HEK293T (cell line): ENCODE measurements at regions not wholly inside any gene's neighbourhood (a gene's known extent, or its start where the extent isn't known, plus 50 kb on each side); places are given as distances from the start of the nearest gene placed in this dataset.

Experiments
- CTCF ChIA-PET: fragments of 350-600 bp; formaldehyde crosslinking; extraction: SDS; loops from one replicate; lab custom pipeline; 2021; ENCODE audit warnings: antibody characterized with exemption, inconsistent platforms; lab: Yijun Ruan, JAX
- POLR2A ChIA-PET: fragments of 350-600 bp; formaldehyde crosslinking; extraction: SDS; loops from one replicate; lab custom pipeline; 2020; ENCODE audit warnings: antibody characterized with exemption, inconsistent platforms; lab: Yijun Ruan, JAX
- DNase-seq: peaks from one replicate; pipeline ENCODE4 v3.0.0; 2012; ENCODE audit warnings: mixed read lengths; ENCODE audit errors: extremely low spot score
- ARNT ChIP-seq: fragments of 450-650 bp; IDR thresholded peaks from 2 replicates; pipeline ENCODE4 v1.6.1; 2017; ENCODE audit warnings: mild to moderate bottlenecking
- BHLHE40 ChIP-seq: fragments of 450-650 bp; IDR thresholded peaks from 2 replicates; pipeline ENCODE4 v1.6.1; 2016; ENCODE audit warnings: mild to moderate bottlenecking, moderate library complexity, borderline replicate concordance
- CTBP1 ChIP-seq: fragments of 450-650 bp; IDR thresholded peaks from 2 replicates; pipeline ENCODE4 v1.6.1; 2016; ENCODE audit warnings: borderline replicate concordance
- ELF4 ChIP-seq: fragments of 450-650 bp; IDR thresholded peaks from 2 replicates; pipeline ENCODE4 v1.6.1; 2017; ENCODE audit warnings: antibody characterized with exemption
- FOXA1 ChIP-seq: fragments of 450-650 bp; IDR thresholded peaks from 2 replicates; pipeline ENCODE4 v1.6.1; 2016; ENCODE audit warnings: mild to moderate bottlenecking
- FOXK2 ChIP-seq: fragments of 450-650 bp; IDR thresholded peaks from 2 replicates; pipeline ENCODE4 v1.6.1; 2016; ENCODE audit warnings: mild to moderate bottlenecking
- FOXM1 ChIP-seq: fragments of 450-650 bp; IDR thresholded peaks from 2 replicates; pipeline ENCODE4 v1.6.1; 2017; ENCODE audit warnings: mild to moderate bottlenecking, borderline replicate concordance
- HDGF ChIP-seq: fragments of 450-650 bp; IDR thresholded peaks from 2 replicates; pipeline ENCODE4 v1.6.1; 2017; ENCODE audit warnings: antibody characterized with exemption, borderline replicate concordance
- L3MBTL2 ChIP-seq: fragments of 450-650 bp; conservative IDR thresholded peaks from 2 replicates; pipeline ENCODE4 v1.6.1; 2016; ENCODE audit warnings: mild to moderate bottlenecking
- LEF1 ChIP-seq: fragments of 450-650 bp; IDR thresholded peaks from 2 replicates; pipeline ENCODE4 v1.6.1; 2017; ENCODE audit warnings: mild to moderate bottlenecking, borderline replicate concordance
- NFRKB ChIP-seq: fragments of 450-650 bp; IDR thresholded peaks from 2 replicates; pipeline ENCODE4 v1.6.1; 2016; ENCODE audit warnings: mild to moderate bottlenecking, moderate library complexity
- SP1 ChIP-seq: fragments of 450-650 bp; IDR thresholded peaks from 2 replicates; pipeline ENCODE4 v1.6.1; 2017
- SUZ12 ChIP-seq: fragments of 450-650 bp; IDR thresholded peaks from 2 replicates; pipeline ENCODE4 v1.6.1; 2016; ENCODE audit warnings: mild to moderate bottlenecking
- TARDBP ChIP-seq: fragments of 450-650 bp; IDR thresholded peaks from 2 replicates; pipeline ENCODE4 v1.6.1; 2016
- ZNF384 ChIP-seq: fragments of 450-650 bp; IDR thresholded peaks from 2 replicates; pipeline ENCODE4 v1.6.1; 2016
- TF ChIP-seq, protein P1 (sequence below): fragments of 450-650 bp; IDR thresholded peaks from 2 replicates; pipeline ENCODE4 v1.6.1; 2016

DNA sequence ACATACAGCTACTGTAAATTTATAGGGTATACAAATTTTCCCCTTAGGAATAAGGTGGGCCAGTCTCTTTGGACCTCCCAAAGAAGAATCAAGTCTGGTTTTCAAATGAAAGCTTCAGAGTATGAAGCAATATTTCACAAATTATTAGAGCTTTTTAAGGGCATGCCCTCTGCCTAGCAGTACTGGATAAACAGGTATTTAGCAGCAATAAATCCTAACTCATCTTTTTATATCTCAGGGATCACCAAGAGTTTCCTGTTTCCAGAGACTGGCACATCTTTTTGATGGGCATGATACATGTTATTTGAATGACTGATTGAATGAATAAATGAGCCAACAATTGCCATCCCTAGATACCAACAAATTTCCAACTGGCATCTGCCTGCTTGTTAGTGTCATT lies 190.4 kb downstream of the NRIP1 start:
- CTCF ChIA-PET = no interaction called here

DNA sequence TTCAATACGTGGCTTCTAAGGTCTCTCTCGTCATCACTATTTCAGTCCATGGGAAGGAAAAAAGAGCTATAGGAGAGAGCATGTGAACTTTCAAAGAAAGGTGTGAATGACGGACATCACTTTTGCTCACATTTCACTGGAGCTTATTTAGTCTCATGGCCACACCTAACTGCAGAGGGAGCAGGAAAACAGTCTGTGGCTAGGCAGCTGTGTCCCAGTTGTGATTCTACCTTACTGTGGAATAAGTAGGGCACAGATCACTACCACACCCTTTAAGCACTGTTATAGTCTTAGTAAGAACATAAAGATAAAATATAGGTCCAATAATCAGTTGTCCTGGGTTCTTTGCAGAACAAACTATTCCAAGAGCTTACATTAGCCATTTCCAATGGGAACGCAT lies 192.9 kb downstream of the NRIP1 start:
- ChIA-PET CTCF (no interaction called here), POLR2A (no interaction called here)
- TF ChIP-seq ZNF384 (no peak), HDGF (no peak), FOXK2 (no peak), L3MBTL2 (no peak), FOXM1 (no peak), SUZ12 (no peak), SP1 (no peak), TARDBP (no peak), CTBP1 (no peak), FOXA1 (no peak), BHLHE40 (no peak), ARNT (no peak), ELF4 (no peak)
- TF ChIP-seq, protein P1, sequence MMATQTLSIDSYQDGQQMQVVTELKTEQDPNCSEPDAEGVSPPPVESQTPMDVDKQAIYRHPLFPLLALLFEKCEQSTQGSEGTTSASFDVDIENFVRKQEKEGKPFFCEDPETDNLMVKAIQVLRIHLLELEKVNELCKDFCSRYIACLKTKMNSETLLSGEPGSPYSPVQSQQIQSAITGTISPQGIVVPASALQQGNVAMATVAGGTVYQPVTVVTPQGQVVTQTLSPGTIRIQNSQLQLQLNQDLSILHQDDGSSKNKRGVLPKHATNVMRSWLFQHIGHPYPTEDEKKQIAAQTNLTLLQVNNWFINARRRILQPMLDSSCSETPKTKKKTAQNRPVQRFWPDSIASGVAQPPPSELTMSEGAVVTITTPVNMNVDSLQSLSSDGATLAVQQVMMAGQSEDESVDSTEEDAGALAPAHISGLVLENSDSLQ = no peak
- DNase-seq = no peak

More for the DNA sequence above, 190.4 kb downstream of the NRIP1 start:
- TF ChIP-seq ARNT = no peak
- TF ChIP-seq, protein P1 = no peak
- no peak for TF ChIP-seq NFRKB
- TF ChIP-seq L3MBTL2 = no peak
- no peak for TF ChIP-seq FOXM1
- no peak for TF ChIP-seq ZNF384
- TF ChIP-seq FOXK2 = no peak
- no peak for TF ChIP-seq HDGF
- POLR2A ChIA-PET = no interaction called here
- DNase-seq = no peak

DNA sequence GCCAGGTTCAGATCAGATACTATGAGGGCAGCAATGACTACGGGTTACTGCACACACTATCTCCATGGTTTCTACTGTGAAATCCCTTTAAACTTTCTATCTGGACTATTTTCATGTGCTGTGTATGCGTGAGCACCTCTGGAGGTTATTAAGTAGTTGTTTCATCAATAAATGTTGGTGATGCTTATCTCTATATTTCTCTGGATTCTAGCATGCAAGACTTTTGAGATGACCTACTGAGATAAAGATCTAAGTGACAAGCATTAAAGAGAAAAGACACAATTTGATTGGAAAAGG lies 194.0 kb downstream of the NRIP1 start:
- DNase-seq = no peak
- ChIA-PET CTCF (no interaction called here), POLR2A (no interaction called here)
- TF ChIP-seq TARDBP = no peak
- no peak for TF ChIP-seq HDGF
- TF ChIP-seq ZNF384 = no peak
- no peak for TF ChIP-seq LEF1
- TF ChIP-seq CTBP1 = no peak
- TF ChIP-seq FOXA1 = no peak
- no peak for TF ChIP-seq ARNT
- TF ChIP-seq L3MBTL2 = no peak
- no peak for TF ChIP-seq SUZ12
- TF ChIP-seq SP1 = no peak
- TF ChIP-seq, protein P1 = no peak
- TF ChIP-seq BHLHE40 = no peak
- TF ChIP-seq NFRKB = no peak
- no peak for TF ChIP-seq FOXM1
- no peak for TF ChIP-seq ELF4
- no peak for TF ChIP-seq FOXK2

DNA sequence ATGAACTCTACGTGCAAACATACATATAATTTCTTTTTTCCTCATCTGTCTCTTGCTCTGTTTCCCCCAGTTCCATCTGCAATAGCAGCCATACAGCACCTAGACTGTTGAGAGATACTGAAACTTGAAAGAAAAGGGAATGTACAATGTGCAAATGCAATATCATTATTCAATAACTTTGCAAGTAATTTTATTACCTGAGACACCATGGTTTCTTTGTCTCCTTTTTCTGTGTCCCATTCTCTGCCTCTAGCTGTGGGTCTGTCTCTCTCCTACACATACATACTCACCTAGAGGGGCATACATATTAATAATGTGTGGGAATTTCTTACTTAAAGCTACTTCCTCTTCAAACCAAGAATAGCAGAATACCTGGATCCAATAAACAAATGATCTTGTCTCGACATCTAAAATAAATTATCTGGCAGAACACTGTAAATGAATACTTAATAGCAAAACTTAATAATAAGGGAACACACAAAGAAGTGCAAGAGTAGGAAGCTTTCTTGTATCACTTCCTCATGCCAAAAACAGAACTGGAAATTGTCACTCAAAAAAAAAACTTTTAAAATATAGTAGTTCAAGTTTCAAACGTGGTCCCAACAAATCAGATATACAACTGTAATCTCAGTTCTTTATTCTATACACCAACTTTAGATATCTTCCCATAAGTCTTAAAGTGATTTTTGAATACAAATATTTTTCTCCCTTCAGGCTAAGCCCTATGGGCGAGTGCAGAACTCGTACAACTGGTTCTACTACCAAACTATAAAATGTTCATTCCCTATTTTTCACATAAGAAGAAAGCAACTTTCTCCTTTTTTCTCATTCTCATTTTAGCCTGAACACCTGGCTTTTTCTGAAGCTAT lies 194.6 kb downstream of the NRIP1 start:
- ChIA-PET POLR2A (no interaction called here), CTCF (no interaction called here)
- DNase-seq = no peak
- TF ChIP-seq BHLHE40 = no peak
- TF ChIP-seq ZNF384 = no peak

DNA sequence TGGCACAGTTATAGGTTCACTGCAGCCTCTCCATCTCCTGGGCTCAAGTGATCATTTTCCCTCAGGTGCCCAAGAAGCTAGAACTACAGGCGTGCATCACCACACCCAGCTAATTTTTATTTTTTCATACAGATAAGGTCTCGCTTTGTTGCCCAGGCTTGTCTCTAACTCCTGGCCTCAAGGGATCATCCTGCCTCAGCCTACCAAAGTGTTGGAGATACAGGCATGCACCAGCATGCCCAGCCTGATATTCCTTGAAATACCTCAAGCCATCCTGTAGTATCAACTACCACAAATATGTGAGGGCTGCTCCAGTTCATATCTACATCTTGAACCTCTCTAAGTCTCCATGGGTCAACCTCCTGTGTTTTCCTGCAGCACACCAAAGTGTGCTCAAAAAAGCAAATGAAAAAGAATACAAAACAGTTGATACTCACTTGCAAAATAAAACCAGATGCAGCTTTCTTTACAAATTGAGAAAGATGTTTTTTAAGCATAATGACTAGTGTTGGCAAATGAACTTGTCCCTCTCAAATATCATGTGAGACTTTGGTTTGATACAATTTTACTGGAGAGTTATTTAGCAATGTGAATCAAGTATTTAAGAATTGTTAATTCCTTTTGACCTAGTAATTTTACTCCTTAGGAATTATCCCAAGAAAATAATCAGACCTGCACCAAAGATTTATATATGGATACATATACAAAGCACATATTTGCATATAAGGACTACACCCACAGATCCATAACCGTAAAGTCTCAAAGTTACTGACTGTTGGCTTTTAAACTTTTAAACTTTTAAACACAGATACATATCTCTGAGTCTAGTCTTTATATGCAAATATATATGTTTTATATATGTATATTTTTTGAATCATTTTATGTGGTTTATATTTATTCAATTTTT lies 197.7 kb downstream of the NRIP1 start:
- TF ChIP-seq SP1 (no peak), L3MBTL2 (no peak), TARDBP (no peak)
- TF ChIP-seq, protein P1 = no peak
- CTCF ChIA-PET = no interaction called here

More for the DNA sequence above, 197.7 kb downstream of the NRIP1 start:
- POLR2A ChIA-PET = no interaction called here
- DNase-seq = no peak
